NT2/D1 (cell line): ENCODE measurements at regions not wholly inside any gene's neighbourhood (a gene's known extent, or its start where the extent isn't known, plus 50 kb on each side); places are given as distances from the start of the nearest gene placed in this dataset.

Experiments
- SUZ12 ChIP-seq: IDR thresholded peaks from 2 replicates; pipeline ENCODE4 v1.6.1; 2011; ENCODE audit not compliant: insufficient read length, insufficient read depth; ENCODE audit errors: extremely low read depth
- YY1 ChIP-seq: IDR thresholded peaks from 2 replicates; pipeline ENCODE4 v1.6.1; 2011; ENCODE audit not compliant: insufficient read length, insufficient read depth
- ZNF274 ChIP-seq: IDR thresholded peaks from 2 replicates; pipeline ENCODE4 v1.6.1; 2011; ENCODE audit warnings: mild to moderate bottlenecking, low read depth, low read length

- no peak for TF ChIP-seq ZNF274
- TF ChIP-seq YY1 = no peak
- TF ChIP-seq SUZ12 = no peak
Measured at GRCh38 chr11:96906476-96906875, 516.7 kb downstream of the JRKL start.
